ENCODE measurements at regions not wholly inside any gene's neighbourhood (a gene's known extent, or its start where the extent isn't known, plus 50 kb on each side); places are given as distances from the start of the nearest gene placed in this dataset.
A peak's percentile ranks its signal among the peaks of the same experiment; 100 is the strongest.

- ChIA-PET CTCF (interaction anchor here (2.3 kb wide), 1 partner anchor 9 kb away, joined by 15 read pairs; no protein-coding TSS in a partner anchor), POLR2A (no interaction called here)
- DNase-seq (ENCODE audit: low read depth, low spot score) = no peak
- H3K4me3 ChIP-seq (ENCODE audit: low read depth, low read length) = no peak overlapping the region
- H3K27ac ChIP-seq (ENCODE audit: low read depth, low read length) = no peak overlapping the region
- TF ChIP-seq, protein P1, sequence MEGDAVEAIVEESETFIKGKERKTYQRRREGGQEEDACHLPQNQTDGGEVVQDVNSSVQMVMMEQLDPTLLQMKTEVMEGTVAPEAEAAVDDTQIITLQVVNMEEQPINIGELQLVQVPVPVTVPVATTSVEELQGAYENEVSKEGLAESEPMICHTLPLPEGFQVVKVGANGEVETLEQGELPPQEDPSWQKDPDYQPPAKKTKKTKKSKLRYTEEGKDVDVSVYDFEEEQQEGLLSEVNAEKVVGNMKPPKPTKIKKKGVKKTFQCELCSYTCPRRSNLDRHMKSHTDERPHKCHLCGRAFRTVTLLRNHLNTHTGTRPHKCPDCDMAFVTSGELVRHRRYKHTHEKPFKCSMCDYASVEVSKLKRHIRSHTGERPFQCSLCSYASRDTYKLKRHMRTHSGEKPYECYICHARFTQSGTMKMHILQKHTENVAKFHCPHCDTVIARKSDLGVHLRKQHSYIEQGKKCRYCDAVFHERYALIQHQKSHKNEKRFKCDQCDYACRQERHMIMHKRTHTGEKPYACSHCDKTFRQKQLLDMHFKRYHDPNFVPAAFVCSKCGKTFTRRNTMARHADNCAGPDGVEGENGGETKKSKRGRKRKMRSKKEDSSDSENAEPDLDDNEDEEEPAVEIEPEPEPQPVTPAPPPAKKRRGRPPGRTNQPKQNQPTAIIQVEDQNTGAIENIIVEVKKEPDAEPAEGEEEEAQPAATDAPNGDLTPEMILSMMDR (IDR thresholded peaks at IDR 0.05; ENCODE audit: low read depth, low read length) = no peak
- no peaks in the 10 kb centered on the region for H3K9me3 ChIP-seq (ENCODE audit: control insufficient read depth, insufficient read depth, low read length)
- no peaks in the 10 kb centered on the region for H3K27me3 ChIP-seq (ENCODE audit: control insufficient read depth, insufficient read depth, low read length)
Measured at GRCh38 chr5:90274216-90274615, 135.3 kb downstream of the CETN3 start.

DNA sequence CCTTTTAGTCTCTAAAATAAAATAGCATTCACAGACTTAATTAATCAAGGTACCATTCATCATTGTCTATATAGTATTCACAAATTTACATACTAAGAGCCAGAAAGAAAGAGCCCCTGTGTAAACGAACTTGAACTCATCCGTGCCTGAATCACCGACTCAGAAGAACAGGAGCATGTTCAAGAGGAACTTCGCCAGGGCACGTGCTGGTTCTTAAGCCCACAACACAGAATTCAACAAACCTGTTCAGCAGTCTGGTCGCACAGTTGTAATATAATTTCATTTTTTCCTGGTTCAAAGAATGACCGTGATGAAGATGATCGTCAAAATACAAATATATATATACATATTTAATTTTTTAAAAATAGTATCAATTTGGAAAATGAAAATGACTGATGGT lies 141.9 kb downstream of the CETN3 start:
- no peak overlapping the region for H3K27ac ChIP-seq (ENCODE audit: low read depth, low read length)
- ChIA-PET POLR2A (no interaction called here), CTCF (interaction anchor here (5.8 kb wide), 1 partner anchor 1541 kb away, joined by 220 read pairs; no protein-coding TSS in a partner anchor)
- H3K4me3 ChIP-seq (ENCODE audit: low read depth, low read length) = no peak overlapping the region
- TF ChIP-seq, protein P1 (IDR thresholded peaks at IDR 0.05; ENCODE audit: low read depth, low read length) = no peak
- DNase-seq (ENCODE audit: low read depth, low spot score) = no peak
- no peaks in the 10 kb centered on the region for H3K9me3 ChIP-seq (ENCODE audit: control insufficient read depth, insufficient read depth, low read length)
- H3K27me3 ChIP-seq (ENCODE audit: control insufficient read depth, insufficient read depth, low read length) = no peaks in the 10 kb centered on the region

DNA sequence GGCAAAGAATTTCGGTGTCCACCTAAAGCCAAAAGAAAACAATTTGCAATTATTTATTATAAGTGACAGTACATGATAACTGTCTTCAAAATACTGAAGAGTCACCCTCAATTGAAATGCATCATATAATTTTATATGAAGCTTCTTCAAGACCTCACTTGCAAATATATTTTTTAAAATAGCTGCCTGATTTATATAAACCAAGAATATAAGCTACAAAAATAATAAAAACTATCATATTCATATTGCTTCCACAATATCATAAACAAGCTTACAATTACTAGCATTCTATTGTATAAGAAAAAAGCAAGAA lies 144.1 kb downstream of the CETN3 start:
- Histone ChIP-seq H3K4me3 (ENCODE audit: low read depth, low read length) (no peak overlapping the region), H3K27ac (ENCODE audit: low read depth, low read length) (no peak overlapping the region), H3K9me3 (ENCODE audit: control insufficient read depth, insufficient read depth, low read length) (no peaks in the 10 kb centered on the region), H3K27me3 (ENCODE audit: control insufficient read depth, insufficient read depth, low read length) (no peaks in the 10 kb centered on the region)
- ChIA-PET CTCF (interaction anchor here (0.6 to 5.8 kb wide), 37 partner anchors 10 to 1576 kb away, joined by 3 to 220 read pairs (median 3); no protein-coding TSS in a partner anchor), POLR2A (no interaction called here)
- TF ChIP-seq, protein P1 (IDR thresholded peaks at IDR 0.05; ENCODE audit: low read depth, low read length) = no peak
- DNase-seq (ENCODE audit: low read depth, low spot score) = no peak

GRCh38 chr5:90264689-90265544 lies 144.6 kb downstream of the CETN3 start:
- Histone ChIP-seq H3K4me3 (ENCODE audit: low read depth, low read length) (no peak overlapping the region), H3K27ac (ENCODE audit: low read depth, low read length) (no peak overlapping the region), H3K9me3 (ENCODE audit: control insufficient read depth, insufficient read depth, low read length) (no peaks in the 10 kb centered on the region), H3K27me3 (ENCODE audit: control insufficient read depth, insufficient read depth, low read length) (no peaks in the 10 kb centered on the region)
- CTCF ChIA-PET = interaction anchor here (0.6 to 5.8 kb wide), 34 partner anchors 9 to 1575 kb away, joined by 3 to 220 read pairs (median 3); no protein-coding TSS in a partner anchor
- POLR2A ChIA-PET = no interaction called here
- peak; percentile 33 for DNase-seq (ENCODE audit: low read depth, low spot score)
- TF ChIP-seq, protein P1 (IDR thresholded peaks at IDR 0.05; ENCODE audit: low read depth, low read length) = peak; percentile 99

- ChIA-PET CTCF (interaction anchor here (0.6 to 5.8 kb wide), 3 partner anchors 724 to 1537 kb away, joined by 3 to 220 read pairs (median 5); no protein-coding TSS in a partner anchor), POLR2A (no interaction called here)
- no peak overlapping the region for H3K4me3 ChIP-seq (ENCODE audit: low read depth, low read length)
- H3K27me3 ChIP-seq (ENCODE audit: control insufficient read depth, insufficient read depth, low read length) = no peaks in the 10 kb centered on the region
- TF ChIP-seq, protein P1 (IDR thresholded peaks at IDR 0.05; ENCODE audit: low read depth, low read length) = no peak
- no peak overlapping the region for H3K27ac ChIP-seq (ENCODE audit: low read depth, low read length)
- no peaks in the 10 kb centered on the region for H3K9me3 ChIP-seq (ENCODE audit: control insufficient read depth, insufficient read depth, low read length)
- DNase-seq (ENCODE audit: low read depth, low spot score) = no peak
Measured at GRCh38 chr5:90263102-90263820, 146.3 kb downstream of the CETN3 start.

Data from AG04450 (cell line).